H9 (cell line): ENCODE measurements at regions not wholly inside any gene's neighbourhood (a gene's known extent, or its start where the extent isn't known, plus 50 kb on each side); places are given as distances from the start of the nearest gene placed in this dataset.

Source experiments
- DNase-seq: peaks from one replicate; pipeline ENCODE4 v3.0.0-alpha.2; 2017
- H2AFZ ChIP-seq: one replicate; pipeline ENCODE4 v1.6.1; 2013; ENCODE audit warnings: mild to moderate bottlenecking, low read length, control low read depth, moderate library complexity
- H2AK5ac ChIP-seq: 2 replicates; pipeline ENCODE4 v1.6.1; 2013; ENCODE audit warnings: low read length, control low read depth, mixed read lengths; ENCODE audit not compliant: insufficient read length
- H2BK120ac ChIP-seq: one replicate; pipeline ENCODE4 v1.6.1; 2013; ENCODE audit warnings: low read depth, mild to moderate bottlenecking, low read length, control low read depth, inconsistent platforms; ENCODE audit not compliant: poor library complexity, severe bottlenecking
- H2BK12ac ChIP-seq: 2 replicates; pipeline ENCODE4 v1.6.1; 2013; ENCODE audit warnings: low read length, control low read depth, mixed read lengths, low read depth; ENCODE audit not compliant: insufficient read length
- H2BK15ac ChIP-seq: 2 replicates; pipeline ENCODE4 v1.6.1; 2013; ENCODE audit warnings: low read depth, low read length, control low read depth
- H2BK20ac ChIP-seq: one replicate; pipeline ENCODE4 v1.6.1; 2013; ENCODE audit warnings: low read depth, mild to moderate bottlenecking, low read length, control low read depth, inconsistent platforms; ENCODE audit not compliant: poor library complexity, severe bottlenecking
- H2BK5ac ChIP-seq: 2 replicates; pipeline ENCODE4 v1.6.1; 2013; ENCODE audit warnings: low read length, control low read depth, mixed read lengths; ENCODE audit not compliant: insufficient read length
- H3K14ac ChIP-seq: 2 replicates; pipeline ENCODE4 v1.6.1; 2013; ENCODE audit warnings: low read length, control low read depth; ENCODE audit not compliant: insufficient read depth
- H3K18ac ChIP-seq: 2 replicates; pipeline ENCODE4 v1.6.1; 2013; ENCODE audit warnings: low read depth, mild to moderate bottlenecking, mixed read lengths, low read length, control low read depth; ENCODE audit not compliant: insufficient read length
- H3K23ac ChIP-seq: 2 replicates; pipeline ENCODE4 v1.6.1; 2013; ENCODE audit warnings: low read length, control low read depth, mixed read lengths, low read depth; ENCODE audit not compliant: insufficient read length
- H3K23me2 ChIP-seq: 2 replicates; pipeline ENCODE4 v1.6.1; 2013; ENCODE audit warnings: low read depth, mild to moderate bottlenecking, mixed read lengths, low read length, control low read depth; ENCODE audit not compliant: insufficient read length, poor library complexity, severe bottlenecking
- H3K27ac ChIP-seq: 2 replicates; pipeline ENCODE4 v1.5.1; 2013; ENCODE audit warnings: low read length, control low read depth, mixed read lengths, low read depth; ENCODE audit not compliant: insufficient read length
- H3K27me3 ChIP-seq: 2 replicates; pipeline ENCODE4 v1.6.1; 2013; ENCODE audit warnings: low read length, control low read depth, inconsistent platforms; ENCODE audit not compliant: insufficient read depth
- H3K4ac ChIP-seq: 2 replicates; pipeline ENCODE4 v1.6.1; 2013; ENCODE audit warnings: low read depth, mild to moderate bottlenecking, control low read depth, inconsistent platforms, low read length, moderate library complexity
- H3K4me1 ChIP-seq: 2 replicates; pipeline ENCODE4 v1.6.1; 2013; ENCODE audit warnings: low read length, control low read depth, inconsistent platforms; ENCODE audit not compliant: insufficient read depth
- H3K4me2 ChIP-seq: 2 replicates; pipeline ENCODE4 v1.6.1; 2013; ENCODE audit warnings: low read length, control low read depth, mixed read lengths; ENCODE audit not compliant: insufficient read length, insufficient read depth
- H3K56ac ChIP-seq: 2 replicates; pipeline ENCODE4 v1.6.1; 2013; ENCODE audit warnings: low read depth, mild to moderate bottlenecking, mixed read lengths, low read length, control low read depth; ENCODE audit not compliant: insufficient read length
- H3K79me1 ChIP-seq: 2 replicates; pipeline ENCODE4 v1.6.1; 2013; ENCODE audit warnings: low read depth, mild to moderate bottlenecking, moderate library complexity, low read length, control low read depth, inconsistent platforms; ENCODE audit not compliant: insufficient read depth, poor library complexity, severe bottlenecking
- H3K79me2 ChIP-seq: 2 replicates; pipeline ENCODE4 v1.6.1; 2013; ENCODE audit warnings: low read length, control low read depth, inconsistent platforms; ENCODE audit not compliant: insufficient read depth
- H3K9ac ChIP-seq: 2 replicates; pipeline ENCODE4 v1.6.1; 2013; ENCODE audit warnings: low read length, control low read depth, mixed read lengths; ENCODE audit not compliant: insufficient read length; ENCODE audit errors: extremely low read depth
- H3K9me3 ChIP-seq: one replicate; pipeline ENCODE4 v1.6.1; 2013; ENCODE audit warnings: low read depth, low read length, inconsistent platforms; ENCODE audit not compliant: control insufficient read depth
- H3T11ph ChIP-seq: one replicate; pipeline ENCODE4 v1.6.1; 2013; ENCODE audit warnings: mild to moderate bottlenecking, low read length, control low read depth, inconsistent platforms
- H4K20me1 ChIP-seq: one replicate; pipeline ENCODE4 v1.6.1; 2013; ENCODE audit not compliant: control insufficient read depth, insufficient read length, insufficient read depth
- H4K5ac ChIP-seq: 2 replicates; pipeline ENCODE4 v1.6.1; 2013; ENCODE audit warnings: low read depth, mild to moderate bottlenecking, mixed read lengths, low read length, control low read depth; ENCODE audit not compliant: insufficient read length
- H4K8ac ChIP-seq: replicated peaks from 2 replicates; pipeline ENCODE4 v1.6.1; 2013; ENCODE audit warnings: low read length, control low read depth, mixed read lengths, low read depth; ENCODE audit not compliant: insufficient read length
- H4K91ac ChIP-seq: 2 replicates; pipeline ENCODE4 v1.6.1; 2013; ENCODE audit warnings: low read depth, mild to moderate bottlenecking, moderate library complexity, mixed read lengths, low read length, control low read depth; ENCODE audit not compliant: insufficient read length
- H3K27ac Mint-ChIP-seq, 3 experiments: 2 replicates in 2 of 3; 3 replicates in 1 of 3; pipeline ENCODE4 v1.8.0; 2020 to 2021; ENCODE audit warnings: mixed read lengths in 3 of 3, mild to moderate bottlenecking in 1 of 3, moderate library complexity in 1 of 3
- H3K27me3 Mint-ChIP-seq: 2 replicates; pipeline ENCODE4 v1.8.0; 2021; ENCODE audit warnings: low read depth, mild to moderate bottlenecking, moderate library complexity, mixed read lengths
- H3K36me3 Mint-ChIP-seq, 3 experiments: 2 replicates in 2 of 3; 3 replicates in 1 of 3; pipeline ENCODE4 v1.8.0; 2020 to 2021; ENCODE audit warnings: low read depth in 3 of 3, mixed read lengths in 3 of 3; ENCODE audit not compliant: insufficient read depth in 1 of 3
- H3K4me1 Mint-ChIP-seq, 2 experiments: 2 replicates each; pipeline ENCODE4 v1.8.0; 2020; ENCODE audit warnings: mixed read lengths in 2 of 2
- H3K4me3 Mint-ChIP-seq, 2 experiments: 2 replicates in 1 of 2; 3 replicates in 1 of 2; pipeline ENCODE4 v1.8.0; 2020 to 2021; ENCODE audit warnings: mild to moderate bottlenecking in 2 of 2, mixed read lengths in 2 of 2, moderate library complexity in 1 of 2
- H3K9me3 Mint-ChIP-seq, 2 experiments: 2 replicates in 1 of 2; 3 replicates in 1 of 2; pipeline ENCODE4 v1.8.0; 2020; ENCODE audit warnings: mild to moderate bottlenecking in 2 of 2, mixed read lengths in 2 of 2, moderate library complexity in 1 of 2
- CTCF ChIP-seq: fragments of 200-600 bp; sonication (generic); conservative IDR thresholded peaks from 3 replicates; pipeline ENCODE4 v1.8.0; 2021; ENCODE audit warnings: antibody characterized with exemption, mild to moderate bottlenecking
- WGBS: extraction: QIAGEN DNeasy Blood & Tissue Kit; methylation state at CpG from one replicate; pipeline ENCODE4 v1.1.7; 2013; ENCODE audit warnings: missing lambda C conversion rate, low lambda C conversion rate, mixed read lengths; ENCODE audit not compliant: insufficient read length; ENCODE audit errors: extremely low coverage; 5-methylcytosine and 5-hydroxymethylcytosine counted together

DNA sequence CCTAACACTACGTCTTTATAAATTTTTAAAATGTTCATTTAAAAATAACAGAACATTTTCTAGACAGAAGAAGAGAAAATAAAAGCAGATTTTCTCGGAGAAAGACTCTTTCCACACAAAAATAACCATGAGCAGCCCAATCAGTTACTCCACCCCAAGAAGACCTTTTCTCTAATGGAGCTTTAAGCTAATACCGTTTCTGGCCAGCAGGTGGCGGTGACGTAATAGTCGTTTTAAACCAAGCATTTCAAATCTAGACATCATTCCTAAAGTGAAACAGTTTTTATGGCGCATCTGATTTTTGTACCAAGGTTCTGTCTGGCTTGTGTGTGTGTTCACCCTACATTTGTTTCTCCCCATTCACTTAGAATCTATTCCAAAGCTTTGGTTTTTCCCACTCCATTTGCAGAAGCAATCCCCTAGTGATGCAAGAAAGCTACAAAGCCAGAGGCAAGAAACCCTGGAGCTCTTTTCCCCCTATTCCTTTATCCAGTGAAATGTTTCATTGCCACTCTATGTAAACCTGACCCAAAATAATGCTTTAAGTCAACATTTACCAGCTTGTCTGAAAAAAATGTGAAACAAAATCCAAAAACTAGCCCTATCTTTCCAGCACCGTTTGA lies 336.7 kb upstream of the IGF1R start:
- WGBS: no CpG with 5 or more reads among the region's 8 CpGs
- H2BK12ac ChIP-seq: no peak overlapping the region
- TF ChIP-seq CTCF: peak; percentile 92

More for the DNA sequence above, 336.7 kb upstream of the IGF1R start:
- Histone ChIP-seq H3K9me3 (no peaks in the 10 kb centered on the region), H3K79me2 (no peaks in the 10 kb centered on the region; the same call in 1 of the 2 replicates), H4K8ac (no peak overlapping the region), H2BK15ac (no peak overlapping the region), H3K18ac (no peak overlapping the region), H3K27me3 (no peaks in the 10 kb centered on the region), H3K14ac (no peak overlapping the region), H3K4me1 (no peaks in the 10 kb centered on the region), H3K27ac (no peak overlapping the region), H4K91ac (no peak overlapping the region), H3K23ac (no peak overlapping the region), H3K56ac (no peak overlapping the region), H3K23me2 (no peaks in the 10 kb centered on the region), H2BK120ac (no peak overlapping the region), H3K79me1 (no peaks in the 10 kb centered on the region), H3K4me2 (no peak overlapping the region), H4K5ac (no peak overlapping the region), H4K20me1 (no peaks in the 10 kb centered on the region), H3K4ac (no peak overlapping the region), H3K9ac (no peak overlapping the region), H3T11ph (no peak overlapping the region), H2AK5ac (no peak overlapping the region), H2BK20ac (no peak overlapping the region), H2AFZ (no peak overlapping the region), H2BK5ac (no peak overlapping the region)
- H3K4me1 Mint-ChIP-seq: no peaks in the 10 kb centered on the region
- no peak overlapping the region for H3K4me3 Mint-ChIP-seq
- DNase-seq: peak; percentile 62
- peaks cover 0 to 2% (median 0%) of the 10 kb centered on the region in 3 experiments; a peak in 1 of 7 replicates for H3K36me3 Mint-ChIP-seq
- H3K9me3 Mint-ChIP-seq: peaks cover 0 to 2% of the 10 kb centered on the region in 2 experiments; a peak in 1 of 5 replicates
- H3K27ac Mint-ChIP-seq: no peak overlapping the region
- H3K27me3 Mint-ChIP-seq: peaks cover 14% of the 10 kb centered on the region
